B cell (primary cell): ENCODE measurements at regions not wholly inside any gene's neighbourhood (a gene's known extent, or its start where the extent isn't known, plus 50 kb on each side); places are given as distances from the start of the nearest gene placed in this dataset.
"Not testable (repeated sequence)": the region's sequence is repeated elsewhere in the genome, so short reads cannot be mapped to it uniquely, and the experiment has no call there.

Experiments used
- ATAC-seq: fragments of 200-7000 bp; cut with Tn5 transposase; one replicate; pipeline ENCODE4 v1.10.0; 2021; ENCODE audit warnings: low read depth, mild to moderate bottlenecking, moderate number of reproducible peaks, moderate library complexity
- CTCF ChIA-PET: fragments of 350-600 bp; sonication (Branson Sonifier 250); formaldehyde crosslinking; loops from one replicate; lab custom pipeline; 2021; ENCODE audit warnings: antibody characterized with exemption, inconsistent platforms; lab: Charles Lee
- POLR2A ChIA-PET: fragments of 350-600 bp; sonication (Branson Sonifier 250); formaldehyde crosslinking; loops from one replicate; lab custom pipeline; 2021; ENCODE audit warnings: antibody characterized with exemption; lab: Charles Lee
- DNase-seq: peaks from one replicate; pipeline ENCODE4 v3.0.0; 2013
- H2AFZ ChIP-seq: 2 replicates; pipeline ENCODE4 v1.6.1; 2012; ENCODE audit warnings: mild to moderate bottlenecking, low read depth, low read length; ENCODE audit not compliant: insufficient read depth, poor library complexity, severe bottlenecking
- H3K27ac ChIP-seq, 2 donors: 1 replicate in 1 of 2; 2 replicates in 1 of 2; pipeline ENCODE4 v1.5.1; 2012 to 2013; ENCODE audit warnings: low read length in 2 of 2, mild to moderate bottlenecking in 2 of 2, moderate library complexity in 1 of 2
- H3K27me3 ChIP-seq, 4 experiments: fragments of 200-600 bp in 1 of 4; sonication (generic) in 1 of 4; replicated peaks in 1 of 4; 1 replicate in 2 of 4; 2 replicates in 2 of 4; pipeline versions ENCODE4 v1.6.1 to v1.7.0; 2013 to 2016; ENCODE audit warnings: low read length in 3 of 4, mild to moderate bottlenecking in 2 of 4, mixed read lengths in 1 of 4, moderate library complexity in 1 of 4; ENCODE audit not compliant: insufficient read depth in 4 of 4, control insufficient read depth in 3 of 4; ENCODE audit errors: control extremely low read depth in 1 of 4
- H3K36me3 ChIP-seq, 2 experiments: replicated peaks in 1 of 2; 1 replicate in 1 of 2; 2 replicates in 1 of 2; pipeline versions ENCODE4 v1.6.1 to v1.7.1; 2013; ENCODE audit warnings: low read length in 1 of 2; ENCODE audit not compliant: insufficient read depth in 2 of 2, control insufficient read depth in 1 of 2; ENCODE audit errors: control extremely low read depth in 1 of 2, extremely low read depth in 1 of 2
- H3K4me1 ChIP-seq, 2 donors: fragments of 200-600 bp in 1 of 2; sonication (generic) in 1 of 2; 1 replicate in 1 of 2; 2 replicates in 1 of 2; pipeline versions ENCODE4 v1.5.1 to v1.6.1; 2013 to 2017; ENCODE audit warnings: low read length in 2 of 2; ENCODE audit not compliant: control insufficient read depth in 2 of 2, insufficient read depth in 2 of 2
- H3K4me2 ChIP-seq: replicated peaks from 2 replicates; pipeline ENCODE3; 2012; ENCODE audit warnings: mild to moderate bottlenecking, low read depth, low read length; ENCODE audit not compliant: poor library complexity, severe bottlenecking
- H3K4me3 ChIP-seq, 5 experiments: fragments of 200-600 bp in 1 of 5; sonication (generic) in 1 of 5; 1 replicate in 3 of 5; 2 replicates in 2 of 5; pipeline versions ENCODE4 v1.5.1 to v1.7.0; 2011 to 2016; ENCODE audit warnings: low read length in 4 of 5, mild to moderate bottlenecking in 4 of 5, low read depth in 2 of 5, control low read depth in 1 of 5, moderate library complexity in 1 of 5; ENCODE audit not compliant: insufficient read depth in 1 of 5; ENCODE audit errors: control extremely low read depth in 1 of 5, extremely low read depth in 1 of 5
- H3K79me2 ChIP-seq: fragments of 200-600 bp; sonication (generic); one replicate; pipeline ENCODE4 v1.6.0; 2016; ENCODE audit warnings: low read length; ENCODE audit not compliant: control insufficient read depth, insufficient read depth
- H3K9ac ChIP-seq: fragments of 200-600 bp; sonication (generic); 2 replicates; pipeline ENCODE4 v1.6.1; 2017; ENCODE audit warnings: mild to moderate bottlenecking, low read length, moderate library complexity
- H3K9me3 ChIP-seq, 3 donors: one replicate each; pipeline versions ENCODE4 v1.6.1 to v1.7.1; 2013; ENCODE audit warnings: low read length in 2 of 3; ENCODE audit not compliant: control insufficient read depth in 2 of 3, insufficient read depth in 1 of 3; ENCODE audit errors: control extremely low read depth in 1 of 3
- H4K20me1 ChIP-seq: 2 replicates; pipeline ENCODE4 v1.6.0; 2012; ENCODE audit warnings: mild to moderate bottlenecking, low read length; ENCODE audit not compliant: insufficient read depth, control insufficient read depth, poor library complexity, severe bottlenecking
- H3K27ac Mint-ChIP-seq: one replicate; pipeline ENCODE4 v1.8.0; 2021; ENCODE audit warnings: mixed read lengths
- H3K27me3 Mint-ChIP-seq: one replicate; pipeline ENCODE4 v1.8.0; 2021; ENCODE audit warnings: mixed read lengths
- H3K4me1 Mint-ChIP-seq: one replicate; pipeline ENCODE4 v1.8.0; 2021; ENCODE audit warnings: mixed read lengths
- H3K4me3 Mint-ChIP-seq: one replicate; pipeline ENCODE4 v1.8.0; 2021; ENCODE audit warnings: mixed read lengths
- H3K9me3 Mint-ChIP-seq: one replicate; pipeline ENCODE4 v1.8.0; 2022; ENCODE audit warnings: mixed read lengths; ENCODE audit not compliant: insufficient read depth
- CTCF ChIP-seq: fragments of 200-600 bp; IDR thresholded peaks from one replicate; pipeline ENCODE4 v1.8.0; 2022; ENCODE audit warnings: antibody characterized with exemption, mild to moderate bottlenecking
- EZH2 ChIP-seq: IDR thresholded peaks from 2 replicates; pipeline ENCODE4 v1.6.1; 2012; ENCODE audit warnings: borderline replicate concordance, low read depth, mild to moderate bottlenecking, moderate library complexity, low read length; ENCODE audit not compliant: insufficient read depth, poor library complexity, severe bottlenecking
- WGBS: methylation state at CpG from one replicate; pipeline ENCODE4 v1.1.5; 2013; ENCODE audit warnings: missing lambda C conversion rate; ENCODE audit not compliant: insufficient coverage; 5-methylcytosine and 5-hydroxymethylcytosine counted together
- intact Hi-C: fragments of 100-400 bp; cut with micrococcal nuclease; formaldehyde crosslinking; loops from one replicate; pipeline ENCODE4 v1.10.0; 2022

GRCh38 chr9:81028504-81028903 lies 660.8 kb downstream of the TLE1 start:
- CTCF ChIA-PET = no interaction called here
- H3K4me3 ChIP-seq = no peak overlapping the region
- no peaks in the 10 kb centered on the region for H3K4me1 Mint-ChIP-seq
- H3K79me2 ChIP-seq = no peaks in the 10 kb centered on the region
- no peak overlapping the region for H3K27ac Mint-ChIP-seq
- no CpG with 5 or more reads among the region's 4 CpGs for WGBS
- H3K4me2 ChIP-seq = no peak overlapping the region
- no peaks in the 10 kb centered on the region for H3K4me1 ChIP-seq
- no peaks in the 10 kb centered on the region for H3K36me3 ChIP-seq
- no peak overlapping the region for H3K9ac ChIP-seq
- no peak overlapping the region for H3K27ac ChIP-seq
- no peak for TF ChIP-seq CTCF
- POLR2A ChIA-PET = no interaction called here
- no peaks in the 10 kb centered on the region for H4K20me1 ChIP-seq
- intact Hi-C loops = no loop called here
- H3K9me3 Mint-ChIP-seq = no peaks in the 10 kb centered on the region
- H3K9me3 ChIP-seq = no peaks in the 10 kb centered on the region
- DNase-seq (no peak), ATAC-seq (no peak)
- H3K27me3 ChIP-seq = no peaks in the 10 kb centered on the region
- no peaks in the 10 kb centered on the region for H3K27me3 Mint-ChIP-seq
- no peak overlapping the region for H3K4me3 Mint-ChIP-seq
- no peak overlapping the region for H2AFZ ChIP-seq

GRCh38 chr9:81022177-81022576 lies 667.2 kb downstream of the TLE1 start:
- Histone ChIP-seq H3K27ac (no peak overlapping the region), H3K36me3 (no peaks in the 10 kb centered on the region), H3K4me1 (no peaks in the 10 kb centered on the region), H3K4me2 (no peak overlapping the region), H3K79me2 (no peaks in the 10 kb centered on the region), H3K9me3 (no peaks in the 10 kb centered on the region), H3K27me3 (no peaks in the 10 kb centered on the region), H2AFZ (no peak overlapping the region), H4K20me1 (no peaks in the 10 kb centered on the region), H3K9ac (no peak overlapping the region), H3K4me3 (no peak overlapping the region)
- Mint-ChIP-seq H3K27me3 (no peaks in the 10 kb centered on the region), H3K4me3 (no peak overlapping the region), H3K9me3 (no peaks in the 10 kb centered on the region), H3K27ac (no peak overlapping the region), H3K4me1 (no peaks in the 10 kb centered on the region)
- DNase-seq = no peak
- 83% methylated on average over 1 of the region's 3 CpGs for WGBS
- TF ChIP-seq EZH2 (no peak), CTCF (no peak)
- ChIA-PET POLR2A (no interaction called here), CTCF (no interaction called here)
- ATAC-seq = no peak
- intact Hi-C loops = no loop called here

- CTCF ChIA-PET, H3K27ac Mint-ChIP-seq: not testable (repeated sequence)
- WGBS = 83% methylated on average over 1 of the region's 6 CpGs
Measured at GRCh38 chr9:81014945-81015344, 674.4 kb downstream of the TLE1 start.

More at GRCh38 chr9:81014945-81015344, 674.4 kb downstream of the TLE1 start:
- H3K4me3 Mint-ChIP-seq, POLR2A ChIA-PET, H3K27me3 ChIP-seq, H3K9ac ChIP-seq, DNase-seq, H3K36me3 ChIP-seq, H3K4me2 ChIP-seq, H3K9me3 Mint-ChIP-seq, H3K4me1 Mint-ChIP-seq, H3K27ac ChIP-seq, H4K20me1 ChIP-seq, H3K4me3 ChIP-seq, H3K4me1 ChIP-seq, H3K79me2 ChIP-seq, H2AFZ ChIP-seq, ATAC-seq, H3K9me3 ChIP-seq, intact Hi-C loops, H3K27me3 Mint-ChIP-seq: not testable (repeated sequence)
